ENCODE measurements at regions not wholly inside any gene's neighbourhood (a gene's known extent, or its start where the extent isn't known, plus 50 kb on each side); places are given as distances from the start of the nearest gene placed in this dataset.

- Histone ChIP-seq H3K9ac (ENCODE audit: control insufficient read depth, insufficient read depth, low read length) (no peak overlapping the region), H3K4me1 (ENCODE audit: control insufficient read depth, insufficient read depth, low read length) (no peaks in the 10 kb centered on the region), H3K79me2 (ENCODE audit: control insufficient read depth, insufficient read depth, low read length) (no peaks in the 10 kb centered on the region), H3K9me3 (replicated peaks; ENCODE audit: control insufficient read depth, insufficient read depth, low read length) (no peaks in the 10 kb centered on the region), H2AFZ (ENCODE audit: control insufficient read depth, low read depth, low read length) (no peak overlapping the region), H3K4me2 (ENCODE audit: control insufficient read depth, insufficient read depth) (no peak overlapping the region), H3K27me3 (replicated peaks in 1 of 2; ENCODE audit: control insufficient read depth in 2 of 2, insufficient read depth in 2 of 2, low read length in 1 of 2) (no peaks in the 10 kb centered on the region), H3K27ac (ENCODE audit: control insufficient read depth, insufficient read depth) (no peak overlapping the region), H4K20me1 (ENCODE audit: control insufficient read depth, insufficient read depth) (no peaks in the 10 kb centered on the region), H3K36me3 (ENCODE audit: control insufficient read depth in 2 of 2, insufficient read depth in 2 of 2, low read length in 1 of 2) (no peaks in the 10 kb centered on the region), H3K4me3 (no peak overlapping the region)
- ChIA-PET CTCF (interaction anchor here (1.5 kb wide), 1 partner anchor 12 kb away, joined by 3 read pairs; no protein-coding TSS in a partner anchor), POLR2A (no interaction called here), SMC1A (ENCODE audit: uncharacterized antibody, unreplicated experiment) (interaction anchor here (1.4 to 1.5 kb wide), 2 partner anchors 9 to 21 kb away, joined by 4 to 5 read pairs; no protein-coding TSS in a partner anchor), RAD21 (ENCODE audit: unreplicated experiment) (no interaction called here)
- ATAC-seq (no peak), DNase-seq (ENCODE audit: low read depth, low spot score) (no peak), FAIRE-seq (no peak)
- in situ Hi-C loops (cut with MboI) (no loop called here), intact Hi-C loops (cut with micrococcal nuclease; ENCODE audit: unreplicated experiment) (no loop called here)
- BruUV-seq (replicated peaks): no TSS peak
- WGBS (ENCODE audit: insufficient coverage, insufficient replicate concordance, low lambda C conversion rate, missing lambda C conversion rate): 24% methylated on average over 1 of the region's 1 CpG
- TF ChIP-seq NRF1 (conservative IDR thresholded peaks at IDR 0.05; ENCODE audit: low read depth, low read length) (no peak), CTCF (IDR thresholded peaks at IDR 0.05 in 2 of 3, conservative IDR thresholded peaks at IDR 0.05 in 1 of 3; ENCODE audit: control insufficient read depth in 2 of 3, extremely low read depth in 1 of 3, insufficient read depth in 1 of 3, low read depth in 3 of 3, low read length in 3 of 3) (no peak), PAX5 (IDR thresholded peaks at IDR 0.05; ENCODE audit: borderline replicate concordance, low read depth, low read length) (no peak), CREM (IDR thresholded peaks at IDR 0.05; ENCODE audit: low read depth) (no peak), NFYA (IDR thresholded peaks at IDR 0.05; ENCODE audit: borderline replicate concordance, low read depth, low read length) (no peak), TCF12 (IDR thresholded peaks at IDR 0.05; ENCODE audit: low read depth, low read length) (no peak), IKZF2 (IDR thresholded peaks at IDR 0.05) (no peak), POLR2A (IDR thresholded peaks at IDR 0.05; ENCODE audit: low read depth, low read length) (no peak), ATF2 (IDR thresholded peaks at IDR 0.05; ENCODE audit: low read length) (no peak), HDAC2 (IDR thresholded peaks at IDR 0.05) (no peak), BRCA1 (IDR thresholded peaks at IDR 0.05; ENCODE audit: low read depth, low read length) (no peak), LARP7 (IDR thresholded peaks at IDR 0.05) (no peak), ELK1 (IDR thresholded peaks at IDR 0.05; ENCODE audit: low read depth, low read length) (no peak), EP300 (IDR thresholded peaks at IDR 0.05; ENCODE audit: borderline replicate concordance in 1 of 2, control insufficient read depth in 1 of 2, low read depth in 2 of 2, low read length in 2 of 2) (no peak), POU2F2 (IDR thresholded peaks at IDR 0.05; ENCODE audit: borderline replicate concordance, low read depth, low read length) (no peak), EZH2 (IDR thresholded peaks at IDR 0.05; ENCODE audit: borderline replicate concordance, control insufficient read depth, low read depth, low read length) (no peak)
Observed at GRCh38 chr2:181818058-181818680, 73.4 kb upstream of the ITPRID2 start.

Data from GM12878 (cell line).